ENCODE measurements at regions not wholly inside any gene's neighbourhood (a gene's known extent, or its start where the extent isn't known, plus 50 kb on each side); places are given as distances from the start of the nearest gene placed in this dataset.
A peak's percentile ranks its signal among the peaks of the same experiment; 100 is the strongest.
"Not testable (repeated sequence)": the region's sequence is repeated elsewhere in the genome, so short reads cannot be mapped to it uniquely, and the experiment has no call there.

GRCh38 chr6:22108199-22108598 lies 188.6 kb downstream of the PRL start:
- no peak for DNase-seq

GRCh38 chr6:22110061-22110460 lies 186.8 kb downstream of the PRL start:
- peak; percentile 38 for DNase-seq

GRCh38 chr6:22112461-22112860 lies 184.4 kb downstream of the PRL start:
- no peak for DNase-seq

- DNase-seq, result no peak
These were observed 183.6 kb downstream of the PRL start for GRCh38 chr6:22113026-22113766.

- no peak for DNase-seq
These were observed 181.3 kb downstream of the PRL start for GRCh38 chr6:22115559-22115958.

GRCh38 chr6:22117631-22118030 lies 179.2 kb downstream of the PRL start:
- DNase-seq, result no peak

- no peak for DNase-seq
These were observed 177.3 kb downstream of the PRL start for GRCh38 chr6:22119500-22119899.

- DNase-seq, result no peak
These were observed 172.1 kb downstream of the PRL start for GRCh38 chr6:22124756-22125155.

GRCh38 chr6:22126910-22127309 lies 169.9 kb downstream of the PRL start:
- no peak for DNase-seq

- DNase-seq, result no peak
These were observed 167.1 kb downstream of the PRL start for GRCh38 chr6:22129751-22130150.

- no peak for DNase-seq
These were observed 164.2 kb downstream of the PRL start for GRCh38 chr6:22132656-22133055.

- no peak for DNase-seq
These were observed 163.5 kb downstream of the PRL start for GRCh38 chr6:22133357-22133756.

- no peak for DNase-seq
These were observed 162.5 kb downstream of the PRL start for GRCh38 chr6:22134308-22134707.

GRCh38 chr6:22135395-22135794 lies 161.4 kb downstream of the PRL start:
- DNase-seq, result no peak

- not testable (repeated sequence) for DNase-seq
These were observed 156.1 kb downstream of the PRL start for GRCh38 chr6:22140736-22141135.

- peak; percentile 48 for DNase-seq
These were observed 155.5 kb downstream of the PRL start for GRCh38 chr6:22141241-22141745.

- DNase-seq, result no peak
These were observed 154.0 kb downstream of the PRL start for GRCh38 chr6:22142856-22143255.

GRCh38 chr6:22145376-22145775 lies 151.5 kb downstream of the PRL start:
- DNase-seq, result no peak

GRCh38 chr6:22145823-22146677 lies 150.8 kb downstream of the PRL start:
- peak; percentile 92 for DNase-seq

GRCh38 chr6:22146678-22146930 lies 150.2 kb downstream of the PRL start:
- DNase-seq, result no peak

GRCh38 chr6:22146931-22147701 lies 149.7 kb downstream of the PRL start:
- DNase-seq, result peak; percentile 88

GRCh38 chr6:22147921-22148776 lies 148.7 kb downstream of the PRL start:
- DNase-seq, result peak; percentile 94

All from skin of body (tissue), 1 donor.